Activated CD8-positive, alpha-beta memory T cell treated with anti-CD3 and anti-CD28 coated beads for 48 hours (primary cell): ENCODE measurements at regions not wholly inside any gene's neighbourhood (a gene's known extent, or its start where the extent isn't known, plus 50 kb on each side); places are given as distances from the start of the nearest gene placed in this dataset.
A peak's percentile ranks its signal among the peaks of the same experiment; 100 is the strongest.

ENCODE experiments used
- DNase-seq, 3 experiments: peaks; one replicate each; pipeline ENCODE4 v3.0.0-alpha.2; 2020; ENCODE audit warnings: low read depth in 2 of 3, low spot score in 2 of 3

DNA sequence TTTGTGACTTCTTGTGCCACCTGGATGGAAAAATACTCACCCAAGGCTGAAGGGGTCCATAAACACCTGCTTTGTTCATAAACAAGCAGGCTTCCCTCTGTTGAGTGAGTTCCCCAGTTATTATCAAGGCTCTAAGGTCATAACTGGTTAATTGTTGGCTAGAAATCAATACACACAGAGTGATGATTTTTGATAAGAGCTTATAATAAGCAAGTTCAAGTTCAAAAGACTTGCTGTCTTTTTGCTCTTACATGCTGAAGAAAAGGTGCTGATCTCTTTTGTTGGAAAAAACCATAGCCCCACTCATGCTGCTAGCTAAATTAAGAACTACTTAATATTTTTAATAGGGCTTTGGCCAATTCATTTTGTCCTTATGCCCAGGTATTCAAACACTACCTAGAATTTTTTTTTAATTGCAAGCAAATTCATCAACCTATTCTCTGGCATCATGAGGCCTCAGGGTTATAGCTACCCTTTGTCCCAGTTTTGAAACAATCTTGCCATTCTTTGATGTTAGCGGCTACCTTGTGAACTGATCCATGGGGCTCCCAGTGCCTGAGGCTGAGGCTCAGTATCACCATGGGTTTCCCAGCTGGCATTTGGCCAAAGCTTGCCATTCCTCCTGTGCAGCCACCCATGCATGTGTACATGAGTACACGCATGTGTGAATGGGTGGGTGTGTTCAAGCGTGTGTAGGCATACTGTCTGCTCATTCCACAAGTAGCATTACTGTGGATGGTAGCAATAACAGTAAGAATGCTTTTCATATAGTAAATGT is 127.6 kb upstream of the LPP start:
- no peak for DNase-seq

DNA sequence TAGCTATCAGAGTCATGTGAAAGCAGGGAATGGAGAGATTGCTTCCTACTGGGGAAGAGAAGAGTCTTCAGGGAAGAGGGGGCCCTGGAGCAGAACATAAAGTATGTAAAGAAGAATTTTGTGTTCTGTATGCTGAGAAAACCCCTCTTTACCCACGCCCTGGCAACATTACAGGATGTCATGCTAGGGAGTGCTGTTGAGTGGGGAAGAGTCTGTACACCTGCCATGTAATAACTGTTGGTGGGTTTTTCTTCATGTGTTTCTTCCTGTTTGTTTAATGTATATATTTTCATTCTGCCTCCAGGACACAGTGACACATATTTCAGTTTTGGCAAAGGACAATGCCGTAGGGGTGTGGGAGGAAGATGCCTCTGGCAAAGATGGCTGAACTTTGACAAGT is 122.8 kb upstream of the LPP start:
- DNase-seq, result no peak

DNA sequence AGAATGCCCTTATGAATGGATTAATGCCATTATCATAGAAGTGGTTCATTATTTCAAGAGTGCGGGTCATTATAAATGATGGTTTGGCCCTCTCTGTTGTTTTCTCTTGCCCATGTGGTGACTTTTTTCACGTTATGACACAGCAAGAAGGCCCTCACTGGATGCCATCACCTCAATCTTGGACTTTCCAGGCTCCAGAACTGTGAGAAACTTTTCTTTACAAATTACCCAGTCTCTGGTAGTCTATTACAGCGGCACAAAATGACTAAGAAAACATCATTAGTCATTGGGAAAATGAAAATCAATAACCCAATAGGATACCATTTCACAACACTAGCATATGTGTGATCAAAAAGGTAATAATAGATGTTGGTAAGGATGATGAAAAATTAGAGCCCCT is 119.0 kb upstream of the LPP start:
- no peak for DNase-seq

DNA sequence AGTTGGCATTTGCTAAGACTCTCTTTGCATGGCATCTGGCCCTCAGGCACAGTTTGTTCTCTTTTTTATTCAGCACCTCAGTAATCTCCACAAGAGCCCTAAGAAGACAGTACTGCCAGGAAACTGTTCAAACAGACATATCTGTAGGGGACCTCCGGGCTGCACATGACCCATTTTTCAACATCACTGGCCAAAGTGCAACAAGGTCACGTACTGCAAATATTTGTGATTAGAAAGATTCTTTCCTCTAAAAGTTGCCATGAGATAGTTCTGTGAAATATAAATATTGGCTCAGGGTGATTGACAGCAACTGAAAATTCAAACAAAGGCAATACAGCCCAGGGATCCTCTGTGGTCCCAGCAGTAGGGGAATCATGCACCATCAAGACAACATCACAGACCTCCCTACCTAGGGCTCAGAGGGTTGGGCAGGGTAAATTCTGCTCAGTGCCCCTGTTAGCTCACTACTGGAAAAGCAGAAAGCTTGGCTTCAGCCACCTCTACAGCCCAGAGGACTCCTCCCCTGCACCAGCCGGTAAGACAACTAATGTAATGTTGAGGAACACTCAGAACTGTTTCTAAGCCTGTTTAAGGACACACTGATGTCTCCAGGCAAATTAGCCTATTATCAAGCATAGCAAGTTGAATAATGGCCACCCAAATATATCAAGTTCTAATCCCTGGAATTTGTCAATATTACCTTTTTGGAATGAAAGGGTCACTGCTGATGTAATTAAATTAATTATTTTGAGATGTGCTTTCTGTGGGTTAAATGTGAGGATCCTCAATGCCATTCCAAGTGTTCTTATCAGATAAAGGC is 117.4 kb upstream of the LPP start:
- DNase-seq, result no peak

DNA sequence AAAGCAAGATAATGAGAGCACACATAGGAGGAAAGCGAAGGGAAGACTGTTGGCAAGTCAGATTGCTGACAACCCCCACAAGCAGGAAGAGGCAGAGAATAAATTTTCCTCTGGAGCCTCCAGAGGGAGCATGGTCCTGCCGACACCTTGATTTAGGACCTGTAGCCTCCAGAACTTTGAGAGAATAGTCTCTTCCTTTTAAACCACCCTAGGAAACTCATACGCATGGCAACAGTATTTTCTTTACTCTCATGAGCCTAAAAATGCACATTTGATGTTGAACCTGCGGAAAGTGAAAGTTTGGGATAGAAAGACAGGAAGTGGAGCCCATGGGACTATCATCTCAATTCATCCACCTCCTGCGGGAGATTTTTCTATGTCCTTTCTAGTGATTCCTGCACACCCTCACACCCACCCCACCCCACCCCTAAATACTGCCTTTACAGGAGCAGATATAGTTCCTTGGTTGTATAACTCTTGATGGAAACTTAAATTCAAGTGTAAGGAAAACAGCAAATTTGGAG is 116.7 kb upstream of the LPP start:
- DNase-seq, result no peak

DNA sequence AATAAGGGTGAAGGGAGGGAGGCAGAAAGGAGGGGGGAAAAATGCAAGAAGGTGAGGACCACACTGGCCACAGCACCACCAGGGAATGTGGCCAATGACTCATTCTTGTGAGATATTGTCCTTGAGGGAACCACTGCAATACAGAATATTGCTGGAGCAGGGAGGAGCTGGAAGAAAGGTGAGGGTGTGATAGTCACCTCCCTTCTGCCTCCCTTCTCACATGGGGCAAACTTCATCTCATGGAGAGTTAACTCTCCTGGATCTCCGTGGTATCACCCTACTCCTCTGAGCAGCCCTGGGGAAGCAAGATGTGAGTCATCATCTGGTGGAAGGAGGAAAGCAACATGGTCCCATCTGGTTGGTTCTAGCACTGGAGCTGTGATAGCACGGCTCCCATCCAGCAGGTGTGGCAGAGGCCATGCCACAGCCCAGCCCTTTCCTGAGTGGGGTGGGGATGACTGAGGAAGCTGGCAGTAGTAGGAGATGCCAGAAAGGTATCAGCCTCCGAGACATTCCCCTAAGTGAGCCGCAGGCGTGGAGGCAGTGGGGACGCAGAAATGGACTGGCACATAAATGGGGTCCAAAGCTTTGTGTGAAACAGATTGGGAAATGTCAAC is 115.9 kb upstream of the LPP start:
- no peak for DNase-seq

DNA sequence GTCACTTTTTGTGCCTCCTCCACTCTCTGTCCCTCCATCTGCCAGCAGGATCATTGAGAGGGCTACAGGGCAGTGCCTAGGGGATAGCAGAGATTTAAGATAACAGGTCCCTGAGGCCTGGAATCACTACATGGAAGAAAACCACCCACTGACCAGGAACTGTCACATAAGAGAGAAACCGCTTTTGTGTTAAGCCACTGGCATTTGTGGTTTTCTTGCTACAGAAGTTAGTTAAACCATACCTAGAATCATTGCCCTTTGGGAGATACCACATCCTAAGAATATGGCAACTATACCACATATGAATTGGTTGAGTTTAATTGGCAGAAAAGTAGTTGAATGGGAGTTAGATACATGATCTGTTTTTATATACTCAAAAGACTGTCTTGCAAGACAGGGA is 112.8 kb upstream of the LPP start:
- DNase-seq, result no peak

DNA sequence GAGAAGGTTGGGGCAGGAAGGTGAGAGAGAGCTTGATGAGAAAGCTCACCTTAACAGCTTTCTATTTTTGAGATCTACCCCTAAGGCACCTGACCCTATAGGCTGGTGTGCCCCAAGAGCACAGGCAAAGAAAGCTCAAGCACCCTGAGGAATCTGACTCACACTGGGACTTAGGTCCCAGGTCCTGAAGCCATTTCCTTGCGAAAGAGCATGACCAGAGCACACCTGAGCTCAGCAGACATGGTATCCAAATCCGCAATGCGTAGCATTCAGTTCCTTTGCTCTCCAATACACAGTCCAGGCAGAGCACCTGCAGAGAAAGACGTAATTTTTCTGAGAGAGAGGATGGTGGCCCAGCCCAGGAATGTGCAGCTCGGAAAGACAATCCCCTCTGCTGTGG is 112.1 kb upstream of the LPP start:
- no peak for DNase-seq

DNA sequence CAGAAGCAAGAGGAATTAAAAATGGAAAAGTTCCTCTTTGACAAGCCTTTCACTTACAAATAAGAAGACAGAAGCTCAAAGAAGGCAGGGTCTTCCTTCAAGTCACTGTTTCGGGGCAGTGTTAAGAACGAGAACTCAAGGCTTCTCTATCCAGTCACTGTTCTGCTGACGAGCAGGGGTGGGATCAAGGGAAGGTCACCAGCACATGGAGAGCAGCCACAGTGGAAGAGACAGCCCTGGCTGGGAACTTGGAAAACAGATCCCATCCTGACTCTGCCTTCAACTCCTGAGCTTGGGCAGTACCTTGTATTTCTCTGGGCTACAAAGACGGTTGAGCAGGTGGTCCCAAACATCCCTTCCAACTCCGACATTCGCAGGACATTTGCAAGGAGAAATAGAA is 111.5 kb upstream of the LPP start:
- no peak for DNase-seq

DNA sequence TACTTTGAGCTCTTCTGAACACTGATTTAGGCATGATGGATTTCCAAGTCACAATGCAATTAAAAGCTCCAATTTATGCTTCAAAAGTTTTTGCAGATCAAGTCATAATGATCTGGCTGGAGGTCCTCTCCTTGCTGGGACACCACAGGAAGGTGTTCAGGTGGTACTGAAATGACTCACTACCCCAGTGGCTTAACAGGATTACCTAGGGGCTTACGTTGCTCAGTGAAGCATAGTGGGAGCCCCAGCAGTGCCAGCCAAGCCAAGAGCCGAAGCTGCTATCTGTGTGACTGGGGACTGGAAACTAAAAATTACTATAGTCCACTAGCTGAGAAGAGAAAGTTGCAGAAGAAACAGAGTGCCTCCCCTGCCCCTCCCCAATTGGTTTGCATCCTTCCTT is 110.1 kb upstream of the LPP start:
- no peak for DNase-seq

DNA sequence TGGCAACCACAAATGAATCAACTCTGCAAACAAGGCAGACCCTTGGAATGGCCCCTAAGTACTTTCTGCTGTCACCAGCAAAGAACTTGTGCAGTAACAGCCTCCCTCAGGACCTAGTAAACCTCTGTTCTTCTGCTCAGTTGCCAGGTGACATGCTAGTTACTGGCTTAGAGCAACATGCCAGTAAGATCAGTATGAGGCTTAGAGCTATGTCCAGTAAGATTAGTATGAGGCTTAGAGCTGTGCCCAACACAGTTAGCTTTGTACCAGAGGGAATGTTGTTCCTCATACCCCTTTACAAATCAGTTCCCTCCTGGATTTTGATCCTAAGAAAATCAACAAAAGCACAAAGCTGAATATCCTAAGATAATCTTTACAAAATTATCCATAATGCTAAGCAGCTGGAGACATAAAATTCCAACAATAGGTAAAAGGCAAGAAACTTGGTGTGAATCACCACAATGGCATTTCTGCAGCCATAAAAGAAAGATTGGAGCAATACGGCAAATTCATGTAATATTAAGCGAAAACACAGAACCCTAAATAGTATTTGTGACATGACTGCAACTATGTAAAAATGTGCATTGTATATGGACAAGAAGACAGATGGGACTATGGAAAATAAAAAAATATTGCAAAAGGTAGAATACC is 107.3 kb upstream of the LPP start:
- DNase-seq, result no peak

DNA sequence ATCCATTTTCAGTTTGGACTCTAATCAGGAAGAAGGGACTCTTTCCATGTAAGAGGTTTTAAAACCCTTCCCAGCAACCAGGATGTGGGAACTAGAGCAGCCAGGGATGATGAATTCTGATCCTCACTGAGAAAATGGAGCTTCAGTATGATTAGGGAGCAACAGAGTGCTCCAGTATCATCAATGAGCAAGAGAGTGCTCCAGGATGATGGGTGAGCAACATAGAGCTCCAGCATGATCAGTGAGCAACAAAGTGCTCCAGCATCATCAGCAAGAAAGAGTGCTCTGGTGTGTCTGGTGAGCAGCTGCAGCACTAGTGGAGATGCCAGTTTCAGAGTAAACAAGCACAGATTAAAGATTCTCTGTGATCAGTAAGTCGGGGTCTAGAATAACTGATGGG is 106.4 kb upstream of the LPP start:
- no peak for DNase-seq

DNA sequence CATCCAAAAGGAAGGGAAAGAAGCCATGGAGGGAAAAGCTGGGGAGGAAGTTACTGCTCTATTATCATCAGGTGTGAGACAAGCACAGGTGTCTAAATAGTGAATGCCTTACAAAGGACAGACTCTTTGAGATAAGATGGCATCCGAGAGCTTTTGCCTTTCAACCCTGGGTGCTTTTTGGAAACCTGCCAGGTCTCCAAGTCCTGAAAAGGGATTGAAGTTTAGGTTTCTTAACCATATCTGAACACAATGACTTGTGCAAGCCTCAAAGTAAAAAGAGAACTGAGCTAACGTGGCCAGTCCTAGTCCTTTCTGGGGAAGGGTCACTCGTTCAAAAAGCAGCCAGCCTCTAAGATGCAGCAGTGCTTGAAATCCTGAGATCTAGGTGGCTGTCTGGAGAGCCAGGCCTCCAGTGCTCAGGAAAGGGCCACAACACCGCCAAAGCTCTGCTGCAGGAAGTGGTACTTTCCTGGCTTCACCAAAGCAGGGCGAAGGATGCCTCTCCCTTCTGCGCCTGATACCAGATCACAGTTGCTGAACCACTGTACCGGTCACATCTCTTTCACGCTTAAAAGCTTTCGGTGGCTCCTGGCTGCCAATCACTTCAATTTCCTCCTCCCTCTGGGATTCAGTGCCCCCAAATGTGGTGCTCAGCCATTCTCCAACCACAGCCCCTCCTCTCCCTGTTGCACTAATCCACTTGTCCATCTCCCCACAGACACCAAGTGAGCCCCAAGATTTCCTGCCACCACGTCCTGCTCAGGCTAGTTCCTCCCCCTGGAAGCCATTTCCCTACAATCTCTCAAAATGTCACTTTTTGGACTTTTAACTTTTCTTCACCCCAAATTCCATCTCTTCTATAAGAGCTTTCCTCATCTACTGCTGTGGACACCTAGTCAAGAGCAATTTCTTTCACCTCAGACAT is 104.1 kb upstream of the LPP start:
- peak in 1 of 3 experiments; percentile 10 for DNase-seq

DNA sequence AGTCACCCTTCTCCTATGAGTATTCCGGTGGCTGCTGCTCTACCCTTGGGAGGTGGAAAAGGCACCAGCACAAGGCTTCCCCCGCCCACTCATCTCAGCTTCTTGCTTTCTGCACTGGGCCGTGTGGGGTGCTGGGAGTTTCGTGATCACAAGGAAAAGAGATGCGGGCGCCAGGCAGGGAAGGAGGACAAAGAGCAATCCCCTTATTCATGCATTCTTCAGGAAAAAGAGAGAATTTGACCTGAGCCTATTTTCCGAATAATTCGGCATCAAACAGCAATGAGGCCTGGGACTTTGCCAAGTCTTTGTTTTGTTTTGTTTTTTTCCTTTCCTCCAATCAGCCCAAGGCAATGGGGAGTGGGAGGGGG is 102.2 kb upstream of the LPP start:
- DNase-seq, result no peak

DNA sequence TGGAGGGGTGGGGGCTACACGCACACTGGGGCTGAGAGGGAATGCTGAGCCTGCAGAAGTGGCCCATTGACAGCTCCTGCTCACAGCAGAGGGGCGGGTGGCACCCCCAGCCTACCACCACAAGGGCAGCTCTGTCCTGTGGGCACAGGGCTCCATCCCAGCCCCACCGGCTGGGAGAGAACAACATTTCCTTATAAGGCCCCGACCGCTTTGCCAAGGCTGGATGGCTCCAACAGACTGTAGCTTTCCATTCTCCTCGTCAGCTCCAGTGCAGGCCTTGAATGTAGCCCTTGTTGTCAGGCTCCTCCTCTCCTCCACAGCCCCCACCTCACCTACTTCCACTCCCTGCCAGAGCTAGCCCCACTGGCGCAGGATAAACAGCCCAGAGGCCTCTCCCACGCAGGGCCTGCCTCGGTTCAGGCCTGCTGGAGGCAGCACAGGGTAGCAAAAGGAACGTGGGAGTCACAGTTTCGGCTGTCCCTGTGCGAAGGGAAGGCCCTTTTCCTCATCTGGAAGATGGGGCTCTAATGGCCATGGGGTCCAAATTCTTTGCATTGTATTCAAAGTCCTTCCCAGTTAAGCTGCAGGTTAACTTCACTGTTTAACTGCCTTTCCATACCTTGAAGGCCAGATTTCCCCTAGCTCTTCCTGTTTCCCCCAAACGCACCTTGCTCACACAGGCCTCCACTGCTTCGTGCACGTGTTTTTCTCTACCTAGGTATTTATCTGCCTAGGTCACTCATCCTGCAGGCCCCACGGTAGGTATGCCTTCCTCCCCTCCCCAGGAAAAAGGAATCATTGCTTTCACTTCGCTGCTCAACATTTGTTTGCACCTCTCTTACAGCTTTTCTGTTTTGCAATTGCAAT is 101.6 kb upstream of the LPP start:
- DNase-seq, result no peak

DNA sequence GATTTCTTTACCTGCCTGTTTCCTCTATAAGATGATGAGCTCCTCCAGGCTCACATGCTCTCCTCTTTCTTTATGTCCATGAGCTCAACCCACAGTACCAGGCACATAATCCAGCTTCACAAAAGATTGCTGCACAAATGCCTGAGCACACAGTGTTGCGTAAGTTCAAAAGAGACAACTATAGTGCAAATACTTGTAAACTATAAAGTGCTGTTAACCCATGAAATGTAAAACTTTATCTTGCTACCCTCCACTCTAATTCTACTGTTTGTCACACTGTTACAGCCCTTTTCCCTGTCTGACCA is 101.0 kb upstream of the LPP start:
- DNase-seq, result no peak

DNA sequence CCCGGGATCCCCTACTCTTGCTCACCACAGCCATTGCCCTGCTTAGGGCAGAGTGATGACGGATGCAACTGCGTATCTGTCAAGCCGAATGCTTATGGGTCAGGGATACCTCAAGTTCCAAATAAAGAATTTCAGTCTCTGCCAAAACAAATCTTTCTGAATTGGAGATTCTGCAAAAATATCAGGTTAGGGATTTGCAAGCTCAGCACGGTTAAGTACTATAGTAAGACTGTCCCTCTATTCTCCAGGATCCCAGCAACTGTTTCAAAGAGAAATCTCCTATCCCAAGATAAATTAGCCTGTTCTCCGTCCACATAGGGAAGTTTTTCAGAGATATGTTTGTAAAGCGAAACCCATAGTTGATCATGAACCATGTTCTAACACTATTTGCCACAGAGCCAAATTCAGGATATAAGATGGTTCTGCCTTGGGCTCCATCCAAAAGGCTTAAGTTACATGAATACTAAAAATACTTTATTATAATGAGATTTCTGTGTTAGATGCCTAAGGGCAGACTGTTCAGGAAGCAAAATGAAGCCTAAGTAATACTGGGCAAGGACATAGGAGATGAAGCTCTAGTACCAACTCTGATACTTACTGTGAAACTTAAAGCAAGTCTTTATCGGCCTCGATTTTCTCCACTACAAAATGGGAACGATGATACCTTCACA is 100.1 kb upstream of the LPP start:
- no peak for DNase-seq

DNA sequence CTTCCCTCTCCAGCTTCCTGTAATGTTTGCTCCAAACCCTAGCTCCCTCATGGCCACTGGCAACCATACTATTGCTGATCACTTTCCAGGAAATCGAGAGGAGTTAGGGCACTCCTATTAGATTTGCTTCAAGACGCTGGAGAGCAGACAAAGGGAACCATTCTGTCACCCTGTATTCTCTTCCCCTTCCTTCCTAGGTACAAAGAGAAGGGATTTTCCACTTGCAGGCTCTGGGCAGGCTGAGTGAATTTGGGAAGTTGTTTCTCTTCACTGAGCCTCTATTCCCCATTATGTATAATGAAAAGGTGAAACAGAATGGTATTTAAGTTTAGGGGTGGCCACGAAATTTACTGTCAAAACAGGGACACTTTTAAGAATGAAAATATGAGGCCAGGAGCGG is 99.4 kb upstream of the LPP start:
- DNase-seq, result no peak

DNA sequence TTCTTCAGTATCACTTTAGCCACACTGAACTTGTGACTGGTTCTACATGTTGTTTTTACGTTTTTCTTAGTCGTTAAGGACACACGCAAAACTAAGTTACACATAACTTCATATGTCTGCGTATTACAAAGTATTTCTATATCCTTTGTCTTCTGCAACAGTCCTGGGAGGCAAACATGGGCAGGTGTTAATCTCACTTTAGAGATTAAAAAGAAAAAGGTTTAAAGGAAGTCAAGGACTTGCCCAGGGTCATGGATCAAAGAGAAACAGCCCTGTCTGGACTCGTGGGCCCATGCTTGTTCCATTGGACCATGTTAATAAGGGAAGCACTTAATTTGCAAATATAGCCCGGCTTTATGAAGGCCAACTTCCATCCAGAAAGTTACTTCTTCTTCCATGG is 98.6 kb upstream of the LPP start:
- DNase-seq, result no peak
